Gastrocnemius medialis (tissue), 4 donors: ENCODE measurements at regions not wholly inside any gene's neighbourhood (a gene's known extent, or its start where the extent isn't known, plus 50 kb on each side); places are given as distances from the start of the nearest gene placed in this dataset.

ENCODE experiments used
- ATAC-seq, 2 donors: fragments of 150-250 bp; one replicate each; pipeline ENCODE4 v1.9.1; 2016
- DNase-seq, 2 donors: peaks; one replicate each; pipeline ENCODE4 v3.0.0-alpha.2; 2019
- H3K27ac ChIP-seq, 4 donors: fragments of 200-600 bp; sonication (generic); 1 replicate in 1 of 4; 2 replicates in 3 of 4; pipeline ENCODE4 v1.5.1; 2016 to 2018; ENCODE audit warnings: mild to moderate bottlenecking in 2 of 4, moderate library complexity in 1 of 4
- H3K27me3 ChIP-seq, 3 donors: fragments of 200-600 bp; sonication (generic) in 2 of 3; 1 replicate in 1 of 3; 2 replicates in 2 of 3; pipeline versions ENCODE4 v1.5.1 to v1.6.0; 2016 to 2019; ENCODE audit warnings: mild to moderate bottlenecking in 1 of 3, moderate library complexity in 1 of 3
- H3K36me3 ChIP-seq, 2 donors: fragments of 200-600 bp; sonication (generic) in 1 of 2; one replicate each; pipeline ENCODE4 v1.5.1; 2017 to 2018
- H3K4me1 ChIP-seq, 2 donors: fragments of 200-600 bp; sonication (generic) in 1 of 2; one replicate each; pipeline ENCODE4 v1.5.1; 2016 to 2017; ENCODE audit warnings: mild to moderate bottlenecking in 2 of 2
- H3K4me3 ChIP-seq, 4 donors: fragments of 200-600 bp; sonication (generic) in 3 of 4; 1 replicate in 1 of 4; 2 replicates in 3 of 4; pipeline ENCODE4 v1.5.1; 2016 to 2019; ENCODE audit warnings: mild to moderate bottlenecking in 2 of 4
- H3K9me3 ChIP-seq, 3 donors: fragments of 200-600 bp; sonication (generic) in 2 of 3; 1 replicate in 1 of 3; 2 replicates in 2 of 3; pipeline ENCODE4 v1.5.1; 2016 to 2019
- POLR2A ChIP-seq, 2 donors: fragments of 450-650 bp; IDR thresholded peaks; one replicate each; pipeline ENCODE4 v1.6.1; 2017; ENCODE audit warnings: antibody characterized with exemption in 2 of 2, mild to moderate bottlenecking in 2 of 2, moderate library complexity in 2 of 2
- in situ Hi-C, 4 donors: fragments of 200-750 bp; cut with MboI; loops; one replicate each; pipeline versions ENCODE4 v1.15.0 to v1.8.0; 2017; ENCODE audit warnings: low sequenced_read_pairs in 4 of 4
- intact Hi-C: fragments of 100-400 bp; cut with DNase I; formaldehyde crosslinking; loops from one replicate; pipeline ENCODE4 v1.15.1; 2023; ENCODE audit warnings: low total_unique reads
- TF ChIP-seq, protein P1 (sequence below), 5 experiments: fragments of 450-650 bp in 3 of 5; fragments of 200-600 bp in 2 of 5; sonication (generic) in 2 of 5; IDR thresholded peaks in 4 of 5; conservative IDR thresholded peaks in 1 of 5; 1 replicate in 4 of 5; 2 replicates in 1 of 5; pipeline ENCODE4 v1.5.1; 2016 to 2019; ENCODE audit warnings: antibody characterized with exemption in 5 of 5, mild to moderate bottlenecking in 3 of 5, moderate library complexity in 3 of 5

DNA sequence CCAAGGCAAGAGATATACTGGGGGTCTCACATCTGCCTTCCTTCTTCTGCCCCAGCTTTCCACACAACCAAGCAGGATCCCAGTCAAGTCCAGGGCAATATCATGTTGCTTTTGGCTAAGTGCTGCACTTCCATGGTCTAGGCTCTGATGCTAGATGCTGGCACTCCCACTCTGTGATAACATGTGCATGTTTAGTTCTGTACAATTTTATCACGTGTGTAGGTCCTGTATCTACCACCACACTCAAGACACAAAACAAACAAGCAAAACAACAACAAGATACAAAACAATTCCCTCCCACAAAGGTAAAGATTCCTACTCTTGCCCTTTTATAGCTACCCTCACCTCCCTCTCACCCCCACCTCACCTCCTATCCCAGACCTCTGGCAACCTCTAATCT is 105.6 kb upstream of the HABP2 start:
- Histone ChIP-seq H3K27ac (no peak overlapping the region), H3K4me3 (no peak overlapping the region), H3K4me1 (no peaks in the 10 kb centered on the region), H3K36me3 (no peaks in the 10 kb centered on the region), H3K9me3 (no peaks in the 10 kb centered on the region), H3K27me3 (peaks cover 0 to 5% (median 0%) of the 10 kb centered on the region in 3 donors)
- in situ Hi-C loops (no loop called here), intact Hi-C loops (no loop called here)
- ATAC-seq: no peak
- DNase-seq: no peak
- TF ChIP-seq, protein P1, sequence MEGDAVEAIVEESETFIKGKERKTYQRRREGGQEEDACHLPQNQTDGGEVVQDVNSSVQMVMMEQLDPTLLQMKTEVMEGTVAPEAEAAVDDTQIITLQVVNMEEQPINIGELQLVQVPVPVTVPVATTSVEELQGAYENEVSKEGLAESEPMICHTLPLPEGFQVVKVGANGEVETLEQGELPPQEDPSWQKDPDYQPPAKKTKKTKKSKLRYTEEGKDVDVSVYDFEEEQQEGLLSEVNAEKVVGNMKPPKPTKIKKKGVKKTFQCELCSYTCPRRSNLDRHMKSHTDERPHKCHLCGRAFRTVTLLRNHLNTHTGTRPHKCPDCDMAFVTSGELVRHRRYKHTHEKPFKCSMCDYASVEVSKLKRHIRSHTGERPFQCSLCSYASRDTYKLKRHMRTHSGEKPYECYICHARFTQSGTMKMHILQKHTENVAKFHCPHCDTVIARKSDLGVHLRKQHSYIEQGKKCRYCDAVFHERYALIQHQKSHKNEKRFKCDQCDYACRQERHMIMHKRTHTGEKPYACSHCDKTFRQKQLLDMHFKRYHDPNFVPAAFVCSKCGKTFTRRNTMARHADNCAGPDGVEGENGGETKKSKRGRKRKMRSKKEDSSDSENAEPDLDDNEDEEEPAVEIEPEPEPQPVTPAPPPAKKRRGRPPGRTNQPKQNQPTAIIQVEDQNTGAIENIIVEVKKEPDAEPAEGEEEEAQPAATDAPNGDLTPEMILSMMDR (IDR thresholded peaks at IDR 0.05 in 4 of 5, conservative IDR thresholded peaks at IDR 0.05 in 1 of 5): no peak
- no peak for TF ChIP-seq POLR2A (IDR thresholded peaks at IDR 0.05)

DNA sequence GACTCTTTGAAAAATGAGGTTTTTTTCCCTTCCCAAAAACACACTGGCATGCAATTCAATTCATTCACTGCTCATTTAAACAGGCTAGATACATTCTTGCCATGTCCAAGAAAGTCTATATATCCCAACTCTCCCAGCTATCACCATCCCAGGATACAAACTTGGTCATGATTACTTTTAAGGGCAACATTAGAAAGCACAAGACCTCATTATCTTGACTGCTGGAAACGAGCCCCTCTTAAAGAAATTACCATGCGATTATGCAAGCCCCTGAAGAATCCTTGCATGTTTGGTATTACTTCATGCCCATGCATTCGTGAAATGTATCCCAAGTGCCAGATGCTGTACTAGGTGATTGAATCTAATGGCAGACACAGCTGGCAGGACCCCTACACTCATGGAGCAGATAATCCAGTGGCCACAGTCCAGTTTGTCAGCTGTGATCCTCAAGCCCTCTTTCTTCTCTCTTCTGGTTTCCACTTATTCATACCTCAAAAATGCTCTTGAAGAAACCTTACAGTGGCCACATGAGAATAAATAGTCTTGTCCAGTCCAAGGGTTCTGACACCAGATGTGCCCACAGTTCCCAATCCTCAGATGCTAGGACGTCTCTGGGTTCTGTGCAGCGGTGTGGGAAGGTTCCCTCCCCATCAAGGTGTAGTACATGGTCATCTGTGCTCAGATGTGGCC is 103.7 kb upstream of the HABP2 start:
- H3K36me3 ChIP-seq: no peaks in the 10 kb centered on the region
- no peaks in the 10 kb centered on the region for H3K4me1 ChIP-seq
- intact Hi-C loops (no loop called here), in situ Hi-C loops (no loop called here)
- no peak overlapping the region for H3K4me3 ChIP-seq
- ATAC-seq: no peak
- no peaks in the 10 kb centered on the region for H3K9me3 ChIP-seq
- H3K27ac ChIP-seq: no peak overlapping the region
- peaks cover 0 to 5% (median 0%) of the 10 kb centered on the region in 3 donors for H3K27me3 ChIP-seq
- no peak for DNase-seq
- no peak for TF ChIP-seq POLR2A (IDR thresholded peaks at IDR 0.05)
- TF ChIP-seq, protein P1 (IDR thresholded peaks at IDR 0.05 in 4 of 5, conservative IDR thresholded peaks at IDR 0.05 in 1 of 5): no peak

DNA sequence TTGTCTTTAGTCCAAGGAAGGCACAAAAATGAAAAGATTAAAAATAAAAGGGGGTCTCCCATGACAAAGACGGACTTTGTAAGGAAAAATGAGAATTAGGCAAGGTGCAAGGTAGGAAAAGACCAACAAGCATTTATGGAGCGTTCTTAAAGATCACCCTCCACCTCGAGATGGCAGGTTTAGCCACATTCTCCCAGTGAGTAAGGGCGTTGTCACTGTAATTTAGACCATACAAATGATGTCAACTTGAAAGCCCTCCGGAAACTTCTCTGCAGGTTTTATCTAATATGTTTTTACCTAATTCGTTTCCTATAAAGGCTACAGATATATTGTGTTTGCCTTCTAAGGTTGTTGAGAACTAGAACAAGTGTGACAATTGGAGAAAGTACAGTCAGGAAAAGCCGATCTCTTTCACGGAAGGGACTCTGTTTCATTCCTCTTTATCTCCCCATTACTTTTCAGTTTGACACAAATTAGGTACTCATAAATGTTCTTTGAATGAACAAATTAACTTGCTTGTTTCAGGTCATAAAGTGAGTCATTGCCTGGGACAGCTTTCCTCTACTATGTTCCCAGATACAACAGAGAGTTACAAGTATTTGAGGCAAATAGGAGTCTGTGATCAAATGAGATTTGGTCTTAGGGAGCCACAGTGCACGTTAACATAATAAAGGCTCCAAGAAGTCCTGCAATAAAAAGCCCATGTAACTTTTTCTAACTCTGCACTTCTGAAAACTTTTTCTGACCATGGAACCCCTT is 102.6 kb upstream of the HABP2 start:
- no peak for DNase-seq
- Histone ChIP-seq H3K36me3 (no peaks in the 10 kb centered on the region), H3K4me3 (no peak overlapping the region), H3K27me3 (peaks cover 0 to 5% (median 0%) of the 10 kb centered on the region in 3 donors), H3K9me3 (no peaks in the 10 kb centered on the region), H3K27ac (no peak overlapping the region), H3K4me1 (no peaks in the 10 kb centered on the region)
- in situ Hi-C loops (no loop called here), intact Hi-C loops (no loop called here)
- no peak for ATAC-seq
- TF ChIP-seq POLR2A (IDR thresholded peaks at IDR 0.05): no peak
- TF ChIP-seq, protein P1 (IDR thresholded peaks at IDR 0.05 in 4 of 5, conservative IDR thresholded peaks at IDR 0.05 in 1 of 5): no peak

DNA sequence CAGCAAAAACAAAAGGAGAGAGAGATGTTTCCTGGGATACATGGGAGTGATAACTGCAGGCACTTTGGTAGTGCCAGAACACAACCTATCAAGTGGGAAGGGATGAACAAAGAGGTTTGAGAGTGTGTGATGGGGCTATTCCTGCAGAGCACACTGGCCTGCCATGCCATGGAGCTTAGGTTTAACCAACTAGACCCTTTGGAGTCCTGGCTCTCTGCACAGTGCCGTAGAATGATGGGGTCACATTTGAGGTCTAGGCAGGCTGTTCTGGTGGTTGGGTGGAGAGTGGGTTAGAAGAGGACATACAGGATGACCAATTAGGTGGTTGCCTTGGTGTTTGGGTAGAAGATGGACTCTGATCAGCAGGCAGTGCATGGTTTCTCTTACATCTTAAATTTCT is 101.9 kb upstream of the HABP2 start:
- H3K36me3 ChIP-seq: no peaks in the 10 kb centered on the region

More for the DNA sequence above, 101.9 kb upstream of the HABP2 start:
- Histone ChIP-seq H3K27me3 (peaks cover 0 to 5% (median 0%) of the 10 kb centered on the region in 3 donors), H3K9me3 (no peaks in the 10 kb centered on the region), H3K4me3 (no peak overlapping the region), H3K27ac (no peak overlapping the region), H3K4me1 (no peaks in the 10 kb centered on the region)
- no peak for DNase-seq
- TF ChIP-seq, protein P1 (IDR thresholded peaks at IDR 0.05 in 4 of 5, conservative IDR thresholded peaks at IDR 0.05 in 1 of 5): no peak
- TF ChIP-seq POLR2A (IDR thresholded peaks at IDR 0.05): no peak
- in situ Hi-C loops (no loop called here), intact Hi-C loops (no loop called here)
- no peak for ATAC-seq
